MV-4-11 (cell line): ENCODE measurements at regions not wholly inside any gene's neighbourhood (a gene's known extent, or its start where the extent isn't known, plus 50 kb on each side); places are given as distances from the start of the nearest gene placed in this dataset.

ENCODE experiments used
- DNase-seq: peaks from one replicate; lab custom pipeline; 2025; lab: John Stamatoyannopoulos, UW

- DNase-seq: no peak
Observed at GRCh38 chr6:81694855-81695254, 57.6 kb downstream of the TENT5A start.

GRCh38 chr6:81694207-81694606 lies 58.3 kb downstream of the TENT5A start:
- no peak for DNase-seq

GRCh38 chr6:81693266-81693665 lies 59.2 kb downstream of the TENT5A start:
- no peak for DNase-seq

DNA sequence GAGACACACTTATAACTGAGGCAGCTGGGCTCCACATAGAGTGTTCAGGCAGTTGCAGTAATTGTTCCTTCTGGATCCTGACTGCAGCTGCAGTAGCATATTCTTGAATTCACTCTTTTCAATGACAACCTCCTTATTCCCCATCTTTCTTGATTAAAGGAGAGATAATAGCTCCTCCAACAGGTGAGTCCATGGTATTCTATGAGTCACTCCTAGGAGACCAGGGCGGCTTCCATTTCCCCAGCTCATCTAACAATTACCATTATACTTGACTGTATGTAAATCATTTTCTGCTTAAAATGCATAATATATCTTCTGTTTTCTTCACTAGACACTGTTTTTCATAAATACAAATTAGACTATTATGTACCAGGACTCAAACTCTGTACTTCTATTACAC lies 62.4 kb downstream of the TENT5A start:
- DNase-seq: no peak

DNA sequence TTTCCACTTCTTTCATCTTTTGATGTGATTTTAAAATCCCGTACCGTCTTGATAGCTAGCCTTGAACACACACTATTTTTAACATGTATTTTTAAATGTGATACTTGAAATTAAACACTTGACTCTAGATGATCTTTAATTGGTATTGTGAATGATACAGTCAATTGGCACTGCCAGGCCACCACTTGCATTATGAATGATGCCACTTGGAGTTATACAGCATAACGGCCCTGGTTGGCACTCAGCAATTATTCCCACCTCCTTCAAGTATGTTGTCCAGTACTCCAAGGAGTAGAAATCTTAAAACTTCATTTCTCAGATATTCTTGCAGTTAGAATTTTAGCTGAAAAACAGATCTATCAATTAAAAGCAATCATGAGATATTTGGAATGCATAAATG lies 62.9 kb downstream of the TENT5A start:
- DNase-seq: no peak

GRCh38 chr6:81683912-81684311 lies 68.6 kb downstream of the TENT5A start:
- DNase-seq: no peak

DNA sequence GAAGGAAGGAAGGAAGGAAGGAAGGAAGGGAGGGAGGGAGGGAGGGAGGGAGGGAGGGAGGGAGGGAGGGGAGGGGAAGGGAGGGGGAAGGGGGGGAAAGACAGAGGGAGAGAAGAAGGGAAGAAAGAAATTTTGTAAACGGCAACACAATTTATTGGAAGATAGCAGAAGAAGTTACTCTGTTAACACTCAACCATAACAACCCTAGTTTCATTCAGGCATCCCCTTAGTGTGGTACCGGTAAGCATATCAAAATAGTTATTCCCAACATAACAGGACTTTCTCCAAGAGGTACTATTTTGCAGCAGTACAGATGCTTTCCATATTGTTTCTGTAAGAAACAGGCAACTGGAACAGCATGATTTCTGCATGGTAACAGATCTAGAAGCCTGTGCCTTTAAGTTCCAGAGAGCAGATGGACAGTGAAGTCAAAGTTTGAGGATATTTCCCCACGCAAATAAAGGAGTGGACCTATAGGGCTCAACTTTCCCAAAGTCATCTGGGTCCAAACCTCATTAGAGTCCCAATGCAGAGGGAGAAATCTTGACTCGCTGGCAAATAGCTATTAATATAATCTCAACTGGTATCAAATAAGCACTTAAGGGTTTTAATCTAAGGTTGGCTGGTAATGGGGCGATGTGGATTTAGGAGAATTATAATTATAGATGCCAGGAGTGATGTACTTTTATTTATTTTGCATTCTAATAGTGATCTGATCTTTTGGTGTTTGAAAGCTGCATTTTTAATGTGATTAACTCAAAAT lies 69.4 kb downstream of the TENT5A start:
- DNase-seq: no peak

GRCh38 chr6:81682235-81682795 lies 70.2 kb downstream of the TENT5A start:
- DNase-seq: no peak

GRCh38 chr6:81669445-81669844 lies 83.0 kb downstream of the TENT5A start:
- DNase-seq: no peak

- no peak for DNase-seq
Observed at GRCh38 chr6:81668615-81669047, 83.8 kb downstream of the TENT5A start.

- no peak for DNase-seq
Observed at GRCh38 chr6:81666481-81666880, 86.0 kb downstream of the TENT5A start.

DNA sequence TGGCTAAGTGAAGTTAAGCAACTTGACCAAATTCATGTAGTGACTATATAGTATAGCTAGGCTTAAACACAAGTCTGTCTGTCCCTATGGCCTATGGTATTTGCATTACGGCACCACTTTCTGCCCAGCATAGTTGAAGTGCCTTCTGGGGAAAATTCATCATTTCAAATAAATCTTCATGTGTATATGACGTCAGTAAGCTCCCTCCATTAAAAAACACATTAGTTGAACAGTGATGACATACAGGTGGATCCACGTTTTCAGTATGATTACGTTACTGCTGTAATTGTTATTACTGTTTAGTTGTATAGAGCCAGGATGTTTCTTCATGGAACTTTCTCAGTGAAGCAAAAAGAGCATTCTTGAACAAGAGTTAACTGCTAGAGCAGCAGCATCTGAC lies 96.2 kb downstream of the TENT5A start:
- no peak for DNase-seq

GRCh38 chr6:81655696-81656095 lies 96.8 kb downstream of the TENT5A start:
- no peak for DNase-seq

DNA sequence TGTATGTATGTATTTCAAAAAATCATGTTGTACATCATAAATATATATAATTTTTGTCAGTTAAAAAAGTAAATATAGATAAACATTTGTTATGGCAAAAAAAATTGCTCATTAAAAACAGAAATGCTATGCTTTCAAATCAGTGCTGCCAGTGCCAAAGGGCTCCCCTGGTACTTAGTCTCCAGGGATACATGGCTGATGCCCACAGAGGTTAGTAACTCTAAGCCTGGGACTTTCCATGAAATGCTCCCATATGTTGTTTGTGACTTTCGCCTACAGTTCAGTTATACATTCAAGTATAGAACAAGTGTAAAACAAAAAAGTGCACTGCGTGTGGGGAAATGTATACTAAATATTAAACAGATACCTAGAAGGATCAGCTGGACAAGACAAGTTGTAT lies 104.0 kb downstream of the TENT5A start:
- DNase-seq: no peak

- DNase-seq: no peak
Observed at GRCh38 chr6:81643156-81643555, 109.3 kb downstream of the TENT5A start.

DNA sequence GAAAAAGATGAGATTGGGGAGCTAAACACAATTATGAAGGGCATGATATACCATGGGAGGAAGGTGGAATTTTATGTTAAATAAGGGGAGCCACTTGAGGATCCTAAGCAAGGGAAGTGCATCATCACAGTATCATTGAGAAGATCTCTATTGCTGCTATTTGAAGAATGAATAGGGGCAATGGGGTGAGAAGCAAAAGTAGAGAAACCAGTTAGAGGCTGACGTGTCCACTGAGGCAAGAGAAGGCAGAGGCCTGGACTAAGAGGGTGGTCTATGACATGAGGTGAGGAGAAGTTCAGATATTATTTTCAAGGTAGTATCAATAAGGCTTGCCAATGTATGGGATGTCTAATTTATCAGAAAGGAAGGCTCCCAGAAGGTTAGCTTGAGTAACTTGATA lies 111.6 kb downstream of the TENT5A start:
- DNase-seq: no peak

- DNase-seq: no peak
Observed at GRCh38 chr6:81640126-81640525, 112.4 kb downstream of the TENT5A start.

GRCh38 chr6:81638366-81638765 lies 114.1 kb downstream of the TENT5A start:
- DNase-seq: no peak

GRCh38 chr6:81636930-81637568 lies 115.4 kb downstream of the TENT5A start:
- no peak for DNase-seq

DNA sequence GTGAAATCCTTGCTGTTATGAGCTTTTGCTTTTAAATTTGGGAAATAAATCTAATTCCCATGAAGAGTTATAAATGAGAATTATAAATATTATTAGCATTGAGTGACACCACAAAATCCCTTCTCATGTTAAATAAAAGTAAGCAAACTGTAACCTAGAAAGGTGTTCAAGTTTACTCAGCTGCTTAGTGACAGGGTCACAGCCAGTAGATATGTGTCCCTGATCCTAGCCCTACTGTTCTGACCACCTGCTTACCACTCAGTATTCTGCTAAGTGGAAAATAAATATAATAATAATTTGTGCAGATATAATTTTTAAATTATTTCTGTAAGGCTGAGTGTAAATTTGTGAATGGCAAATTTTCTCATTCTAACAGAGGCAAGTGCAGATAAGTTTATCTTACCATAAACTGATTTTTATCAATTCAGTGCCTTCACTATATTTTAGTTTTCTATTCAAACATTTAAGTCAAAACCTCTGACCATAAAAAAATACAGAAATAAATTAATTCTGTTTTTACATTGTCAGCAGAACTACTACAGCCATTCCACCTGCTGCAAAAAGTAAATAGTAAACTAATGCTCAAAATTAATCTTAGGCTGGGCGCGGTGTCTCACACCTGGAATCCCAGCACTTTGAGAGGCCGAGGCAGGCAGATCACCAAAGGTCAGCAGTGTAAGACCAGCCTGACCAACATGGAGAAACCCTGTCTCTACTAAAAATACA lies 118.2 kb downstream of the TENT5A start:
- DNase-seq: no peak

DNA sequence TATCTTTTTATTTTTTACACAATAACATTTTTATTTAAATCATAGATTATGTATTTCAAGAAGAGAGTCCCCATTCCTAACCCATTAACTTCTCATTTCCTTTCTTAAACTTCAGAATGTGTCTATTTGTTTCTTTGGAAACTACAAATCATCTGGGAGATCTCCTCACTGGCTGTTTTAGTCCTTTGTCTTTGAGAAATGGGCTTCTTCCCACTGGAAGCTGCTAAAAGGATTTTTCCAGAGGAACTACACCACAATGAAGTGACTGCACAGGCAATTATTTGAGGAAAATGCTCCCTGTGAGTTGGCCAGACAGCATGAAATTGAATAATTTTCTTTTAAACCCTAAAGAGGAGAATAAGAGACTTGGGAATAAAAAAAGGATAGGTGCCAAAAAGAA lies 119.1 kb downstream of the TENT5A start:
- no peak for DNase-seq

DNA sequence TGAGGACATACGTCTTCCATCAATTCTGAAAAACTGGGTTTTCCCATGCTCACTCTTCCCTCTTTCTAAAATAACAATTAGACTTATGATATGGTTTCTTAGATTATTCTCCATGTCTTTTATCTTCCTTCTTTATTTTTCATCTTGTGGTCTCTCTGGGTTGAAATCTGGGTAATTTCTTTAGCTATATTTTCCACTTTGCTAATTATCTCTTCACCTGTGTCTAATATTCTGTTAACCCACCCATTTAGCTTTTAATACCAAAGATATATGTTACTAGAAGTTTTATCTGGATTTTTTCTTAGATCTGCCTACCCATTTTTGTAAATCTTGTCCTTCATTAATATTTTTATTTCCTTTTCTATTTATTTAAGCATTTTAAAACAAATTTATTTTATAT lies 121.8 kb downstream of the TENT5A start:
- no peak for DNase-seq

DNA sequence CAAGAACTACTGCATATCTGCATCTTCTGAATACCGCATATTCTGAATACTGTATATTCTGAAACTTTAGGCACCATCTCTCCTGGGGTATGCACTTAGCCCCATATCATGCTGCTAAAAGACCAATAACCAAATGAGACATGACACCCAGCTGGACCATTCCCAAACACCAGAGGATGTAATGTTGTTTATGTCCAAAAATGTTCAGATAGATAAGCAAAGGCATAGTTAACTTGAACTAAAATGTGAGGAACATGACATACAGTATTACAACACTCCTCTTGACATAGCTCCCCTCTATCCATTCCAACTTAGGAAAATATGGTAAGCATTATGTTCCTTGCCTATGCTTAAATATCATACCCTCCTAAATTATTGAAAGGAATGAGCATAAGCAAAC lies 127.3 kb downstream of the TENT5A start:
- no peak for DNase-seq
